Heart right ventricle (tissue), 16 donors: ENCODE measurements at regions not wholly inside any gene's neighbourhood (a gene's known extent, or its start where the extent isn't known, plus 50 kb on each side); places are given as distances from the start of the nearest gene placed in this dataset.

Experiments
- ATAC-seq, 8 donors: fragments of 200-7000 bp; cut with Tn5 transposase; one replicate each; pipeline ENCODE4 v1.9.1; 2020; ENCODE audit warnings: mild to moderate bottlenecking in 8 of 8, moderate library complexity in 8 of 8, moderate number of reproducible peaks in 1 of 8
- DNase-seq, 2 donors: peaks; one replicate each; pipeline ENCODE4 v3.0.0-alpha.2; 2020
- H3K27ac ChIP-seq, 10 donors: fragments of 200-600 bp; sonication (generic) in 2 of 10; one replicate each; pipeline versions ENCODE4 v1.5.0 to v1.8.0; 2020 to 2022; ENCODE audit warnings: mild to moderate bottlenecking in 3 of 10
- H3K27me3 ChIP-seq, 7 donors: fragments of 200-600 bp; one replicate each; pipeline ENCODE4 v1.8.0; 2021 to 2022; ENCODE audit warnings: mild to moderate bottlenecking in 2 of 7
- H3K36me3 ChIP-seq, 9 donors: fragments of 200-600 bp; sonication (generic) in 1 of 9; one replicate each; pipeline versions ENCODE4 v1.5.0 to v1.8.0; 2020 to 2022; ENCODE audit warnings: mild to moderate bottlenecking in 2 of 9
- H3K4me1 ChIP-seq, 9 donors: fragments of 200-600 bp; sonication (generic) in 1 of 9; one replicate each; pipeline versions ENCODE4 v1.5.0 to v1.8.0; 2020 to 2022; ENCODE audit warnings: mild to moderate bottlenecking in 4 of 9
- H3K4me3 ChIP-seq, 10 donors: fragments of 200-600 bp; sonication (generic) in 2 of 10; one replicate each; pipeline versions ENCODE4 v1.5.0 to v1.8.0; 2020 to 2022; ENCODE audit warnings: mild to moderate bottlenecking in 7 of 10, moderate library complexity in 2 of 10
- H3K9me3 ChIP-seq, 11 donors: fragments of 200-600 bp in 10 of 11; sonication (generic) in 2 of 11; one replicate each; pipeline versions ENCODE4 v1.5.0 to v1.8.0; 2013 to 2022; ENCODE audit warnings: mild to moderate bottlenecking in 2 of 11, control low read depth in 1 of 11, moderate library complexity in 1 of 11
- CTCF ChIP-seq, 9 donors: fragments of 200-600 bp; sonication (generic) in 2 of 9; IDR thresholded peaks; one replicate each; pipeline versions ENCODE4 v1.5.0 to v1.8.0; 2021 to 2022; ENCODE audit warnings: antibody characterized with exemption in 9 of 9, mild to moderate bottlenecking in 5 of 9, moderate library complexity in 1 of 9
- WGBS, 2 donors: extraction: QIAGEN DNeasy Blood & Tissue Kit; methylation state at CpG; one replicate each; pipeline ENCODE4 v1.1.7; 2013; ENCODE audit warnings: inconsistent platforms in 1 of 2; 5-methylcytosine and 5-hydroxymethylcytosine counted together
- intact Hi-C, 10 donors: fragments of 100-400 bp; cut with DNase I; formaldehyde crosslinking; loops; one replicate each; pipeline versions ENCODE4 v1.11.1 to v1.14.2; 2022
- donor health status: Arrhythmogenic right ventricular cardiomyopathy.
- donor health status: ischemic (EF 13 %, LVEDD 7.1; RV severe dilation, severe dysfunction).
- donor health status: healthy with polysubstance abuse.
- donor health status: DM: no; HTN: yes; CAD: no.
- donor health status: DM: no; HTN: no; CAD: no.
- donor health status: ischemic (EF 25% LVEDD 6.9; RV normal size, moderate dysfunction).
- donor health status: ischemic (EF 25% LVEDD 5.7; RV mildly dilated, moderate dysfunction).
- donor health status: healthy.
- donor health status: DM: yes; HTN: yes; CAD: no.
- donor health status: Ischemic cardiomyopathy.
- donor health status: ischemic (EF 35%, LVEDD 5.7; RV mildly dilated, moderate dysfunction).
- donor health status: nonischemic (EF 11% LVEDD 7.7; RV severe dilation, severe dysfunction).
- donor health status: DM: yes; HTN: yes; CAD: no.
- donor health status: PGD.
- donor health status: ischemic (EF 29% LVEDD 5.4; RV normal size, mild dysfunction).
- donor health status: nonischemic (EF 23%, LVEDD 6.1; RV moderate dilation, normal function).

- WGBS, 2 donors, result 92% methylated on average over 6 of the region's 6 CpGs
- no peak overlapping the region for H3K4me3 ChIP-seq
- ATAC-seq, result no peak
Observed at GRCh38 chr16:74215249-74215648, 81.4 kb upstream of the PSMD7 start.

GRCh38 chr16:74213372-74213771 lies 83.2 kb upstream of the PSMD7 start:
- no peak for TF ChIP-seq CTCF (IDR thresholded peaks at IDR 0.05)
- Histone ChIP-seq H3K4me1 (no peaks in the 10 kb centered on the region), H3K27me3 (no peaks in the 10 kb centered on the region), H3K27ac (no peak overlapping the region), H3K4me3 (no peak overlapping the region), H3K36me3 (no peaks in the 10 kb centered on the region), H3K9me3 (peaks cover 0 to 2% (median 0%) of the 10 kb centered on the region in 11 donors)
- WGBS, 2 donors, result 83 to 89% methylated on average over 3 of the region's 3 CpGs
- intact Hi-C loops, result loop anchor here in 1 of 10 donors (10.0 kb wide), 1 partner anchor 79 kb away; no protein-coding TSS in a partner anchor
- DNase-seq, result no peak
- no peak for ATAC-seq

More at GRCh38 chr16:74215249-74215648, 81.4 kb upstream of the PSMD7 start:
- intact Hi-C loops, result loop anchor here in 1 of 10 donors (10.0 kb wide), 1 partner anchor 80 kb away; no protein-coding TSS in a partner anchor
- Histone ChIP-seq H3K4me1 (no peaks in the 10 kb centered on the region), H3K9me3 (peaks cover 0 to 2% (median 0%) of the 10 kb centered on the region in 11 donors), H3K27ac (no peak overlapping the region), H3K27me3 (no peaks in the 10 kb centered on the region), H3K36me3 (no peaks in the 10 kb centered on the region)
- TF ChIP-seq CTCF (IDR thresholded peaks at IDR 0.05), result no peak
- no peak for DNase-seq

- WGBS, 2 donors, result 94 to 95% methylated on average over 1 of the region's 1 CpG
- DNase-seq (no peak), ATAC-seq (no peak)
- H3K4me1 ChIP-seq, result no peaks in the 10 kb centered on the region
- intact Hi-C loops, result loop anchor here in 1 of 10 donors (10.0 kb wide), 1 partner anchor 75 kb away; no protein-coding TSS in a partner anchor
- H3K9me3 ChIP-seq, result peaks cover 0 to 2% (median 0%) of the 10 kb centered on the region in 11 donors
- TF ChIP-seq CTCF (IDR thresholded peaks at IDR 0.05), result no peak
- H3K36me3 ChIP-seq, result no peaks in the 10 kb centered on the region
- H3K4me3 ChIP-seq, result no peak overlapping the region
- H3K27me3 ChIP-seq, result no peaks in the 10 kb centered on the region
- H3K27ac ChIP-seq, result no peak overlapping the region
Observed at GRCh38 chr16:74210245-74210644, 86.4 kb upstream of the PSMD7 start.

GRCh38 chr16:74202009-74202408 lies 94.6 kb upstream of the PSMD7 start:
- Histone ChIP-seq H3K36me3 (no peaks in the 10 kb centered on the region), H3K27ac (no peak overlapping the region), H3K4me3 (no peak overlapping the region), H3K27me3 (no peaks in the 10 kb centered on the region), H3K9me3 (peaks cover 0 to 10% (median 0%) of the 10 kb centered on the region in 11 donors), H3K4me1 (no peaks in the 10 kb centered on the region)
- 91 to 92% methylated on average over 5 of the region's 5 CpGs for WGBS, 2 donors
- intact Hi-C loops, result no loop called here
- no peak for DNase-seq
- no peak for TF ChIP-seq CTCF (IDR thresholded peaks at IDR 0.05)
- no peak for ATAC-seq
